Neuronal stem cell (in vitro differentiated cells): ENCODE measurements at regions not wholly inside any gene's neighbourhood (a gene's known extent, or its start where the extent isn't known, plus 50 kb on each side); places are given as distances from the start of the nearest gene placed in this dataset.
"Not testable (repeated sequence)": the region's sequence is repeated elsewhere in the genome, so short reads cannot be mapped to it uniquely, and the experiment has no call there.

Experiments used
- DNase-seq: peaks from one replicate; pipeline ENCODE4 v3.0.0-alpha.2; 2013; ENCODE audit warnings: low spot score
- H2AFZ ChIP-seq: one replicate; pipeline ENCODE4 v1.6.1; 2013; ENCODE audit warnings: mild to moderate bottlenecking, low read length, inconsistent platforms
- H2AK5ac ChIP-seq: 2 replicates; pipeline ENCODE4 v1.6.1; 2013; ENCODE audit warnings: low read depth, mild to moderate bottlenecking, inconsistent platforms, low read length, moderate library complexity, mixed read lengths
- H2BK120ac ChIP-seq: 2 replicates; pipeline ENCODE4 v1.6.1; 2013; ENCODE audit warnings: low read depth, mild to moderate bottlenecking, inconsistent platforms, low read length, moderate library complexity, mixed read lengths
- H2BK12ac ChIP-seq: one replicate; pipeline ENCODE4 v1.6.1; 2013; ENCODE audit warnings: low read length, inconsistent platforms
- H2BK15ac ChIP-seq: 2 replicates; pipeline ENCODE4 v1.6.1; 2013; ENCODE audit warnings: mild to moderate bottlenecking, low read length, inconsistent platforms, mixed read lengths
- H2BK5ac ChIP-seq: one replicate; pipeline ENCODE4 v1.6.1; 2013; ENCODE audit warnings: inconsistent platforms, mild to moderate bottlenecking, low read length, moderate library complexity
- H3K14ac ChIP-seq: one replicate; pipeline ENCODE4 v1.6.1; 2013; ENCODE audit warnings: low read length, inconsistent platforms
- H3K18ac ChIP-seq: 2 replicates; pipeline ENCODE4 v1.6.1; 2013; ENCODE audit warnings: low read length, inconsistent platforms
- H3K23ac ChIP-seq: 2 replicates; pipeline ENCODE4 v1.6.1; 2013; ENCODE audit warnings: low read depth, mild to moderate bottlenecking, mixed read lengths, low read length, inconsistent platforms; ENCODE audit not compliant: poor library complexity
- H3K27ac ChIP-seq: replicated peaks from 3 replicates; pipeline ENCODE4 v1.5.1; 2013; ENCODE audit warnings: low read length, inconsistent platforms
- H3K27me3 ChIP-seq, 3 experiments: 2 replicates each; pipeline ENCODE4 v1.6.1; 2013; ENCODE audit warnings: low read length in 3 of 3, mild to moderate bottlenecking in 2 of 3, inconsistent platforms in 1 of 3, low read depth in 1 of 3, mixed read lengths in 1 of 3, moderate library complexity in 1 of 3; ENCODE audit not compliant: control insufficient read depth in 3 of 3, insufficient read depth in 3 of 3
- H3K36me3 ChIP-seq, 2 donors: replicated peaks in 1 of 2; 2 replicates each; pipeline ENCODE4 v1.6.1; 2013; ENCODE audit warnings: low read length in 2 of 2; ENCODE audit not compliant: control insufficient read depth in 2 of 2, insufficient read depth in 2 of 2
- H3K4ac ChIP-seq: 2 replicates; pipeline ENCODE4 v1.6.1; 2013; ENCODE audit warnings: inconsistent platforms, mild to moderate bottlenecking, low read length, moderate library complexity
- H3K4me1 ChIP-seq, 2 donors: 1 replicate in 1 of 2; 2 replicates in 1 of 2; pipeline ENCODE4 v1.6.1; 2013; ENCODE audit warnings: low read length in 2 of 2, low read depth in 1 of 2; ENCODE audit not compliant: control insufficient read depth in 2 of 2, insufficient read depth in 1 of 2
- H3K4me2 ChIP-seq: one replicate; pipeline ENCODE4 v1.6.1; 2013; ENCODE audit warnings: mild to moderate bottlenecking, low read length, inconsistent platforms; ENCODE audit not compliant: insufficient read depth, poor library complexity, severe bottlenecking
- H3K4me3 ChIP-seq, 2 donors: 2 replicates each; pipeline ENCODE4 v1.5.1; 2013; ENCODE audit warnings: low read length in 2 of 2, mild to moderate bottlenecking in 2 of 2, inconsistent platforms in 1 of 2, moderate library complexity in 1 of 2
- H3K79me1 ChIP-seq: one replicate; pipeline ENCODE4 v1.6.1; 2013; ENCODE audit warnings: low read depth, mild to moderate bottlenecking, inconsistent platforms, low read length, moderate library complexity
- H3K9ac ChIP-seq: one replicate; pipeline ENCODE4 v1.6.1; 2013; ENCODE audit warnings: mild to moderate bottlenecking, low read depth, low read length, inconsistent platforms; ENCODE audit not compliant: poor library complexity
- H3K9me3 ChIP-seq, 2 donors: replicated peaks in 1 of 2; 2 replicates each; pipeline versions ENCODE3 to v1.6.1; 2013; ENCODE audit warnings: low read length in 2 of 2, mild to moderate bottlenecking in 2 of 2, inconsistent platforms in 1 of 2, low read depth in 1 of 2, mixed read lengths in 1 of 2, moderate library complexity in 1 of 2; ENCODE audit not compliant: control insufficient read depth in 2 of 2, insufficient read depth in 1 of 2
- H4K8ac ChIP-seq: one replicate; pipeline ENCODE4 v1.6.1; 2013; ENCODE audit warnings: low read depth, mild to moderate bottlenecking, inconsistent platforms, low read length, moderate library complexity
- H4K91ac ChIP-seq: one replicate; pipeline ENCODE4 v1.6.1; 2013; ENCODE audit warnings: low read length, low read depth, mild to moderate bottlenecking, inconsistent platforms; ENCODE audit not compliant: poor library complexity
- WGBS, 2 donors: extraction: QIAGEN DNeasy Blood & Tissue Kit; methylation state at CpG; one replicate each; pipeline ENCODE4 v1.1.7; 2013; ENCODE audit warnings: missing lambda C conversion rate in 2 of 2, mixed read lengths in 1 of 2; ENCODE audit not compliant: insufficient read length in 2 of 2, insufficient replicate concordance in 1 of 2; ENCODE audit errors: extremely low coverage in 2 of 2; 5-methylcytosine and 5-hydroxymethylcytosine counted together

- no CpG with 5 or more reads among the region's 1 CpG for WGBS, 2 donors
Measured at GRCh38 chr6:119938752-119939151, 589.2 kb upstream of the MAN1A1 start.

GRCh38 chr6:119934816-119935215, 585.3 kb upstream of the MAN1A1 start:
- Histone ChIP-seq H3K4me2 (no peak overlapping the region), H3K27ac (no peak overlapping the region), H4K8ac (no peak overlapping the region), H2BK15ac (no peak overlapping the region), H3K4me1 (no peaks in the 10 kb centered on the region), H4K91ac (no peak overlapping the region), H3K9me3 (no peaks in the 10 kb centered on the region), H2BK12ac (no peak overlapping the region), H2AK5ac (no peak overlapping the region), H3K9ac (no peak overlapping the region), H3K27me3 (no peaks in the 10 kb centered on the region), H3K36me3 (no peaks in the 10 kb centered on the region), H3K4ac (no peak overlapping the region), H2BK5ac (no peak overlapping the region), H2BK120ac (no peak overlapping the region), H3K23ac (no peak overlapping the region), H3K4me3 (no peak overlapping the region), H3K79me1 (peaks cover 1% of the 10 kb centered on the region), H2AFZ (no peak overlapping the region), H3K14ac (no peak overlapping the region), H3K18ac (no peak overlapping the region)
- no peak for DNase-seq
- WGBS, 2 donors, result no CpG with 5 or more reads among the region's 1 CpG

More at GRCh38 chr6:119938752-119939151, 589.2 kb upstream of the MAN1A1 start:
- Histone ChIP-seq H2BK120ac (no peak overlapping the region), H3K14ac (no peak overlapping the region), H3K79me1 (no peaks in the 10 kb centered on the region), H3K27me3 (no peaks in the 10 kb centered on the region), H2BK15ac (no peak overlapping the region), H3K4me3 (no peak overlapping the region), H4K91ac (no peak overlapping the region), H2AK5ac (no peak overlapping the region), H4K8ac (no peak overlapping the region), H2AFZ (no peak overlapping the region), H3K23ac (no peak overlapping the region), H2BK12ac (no peak overlapping the region), H3K9me3 (no peaks in the 10 kb centered on the region), H3K4me2 (no peak overlapping the region), H3K36me3 (no peaks in the 10 kb centered on the region), H3K4ac (no peak overlapping the region), H2BK5ac (no peak overlapping the region), H3K18ac (no peak overlapping the region), H3K27ac (no peak overlapping the region), H3K9ac (no peak overlapping the region), H3K4me1 (no peaks in the 10 kb centered on the region)
- DNase-seq, result no peak

- Histone ChIP-seq H3K27me3 (no peaks in the 10 kb centered on the region), H3K36me3 (no peaks in the 10 kb centered on the region), H3K18ac (no peak overlapping the region), H2AFZ (no peak overlapping the region), H3K23ac (no peak overlapping the region), H2BK15ac (no peak overlapping the region), H4K8ac (no peak overlapping the region), H3K9me3 (peaks cover 0 to 2% of the 10 kb centered on the region in 2 donors), H2BK5ac (no peak overlapping the region), H3K4me1 (no peaks in the 10 kb centered on the region), H2BK12ac (no peak overlapping the region), H3K4ac (no peak overlapping the region), H4K91ac (no peak overlapping the region), H3K9ac (no peak overlapping the region), H3K14ac (no peak overlapping the region), H3K4me2 (no peak overlapping the region), H3K4me3 (no peak overlapping the region), H2BK120ac (no peak overlapping the region), H3K79me1 (peaks cover 1% of the 10 kb centered on the region), H3K27ac (no peak overlapping the region), H2AK5ac (no peak overlapping the region)
- DNase-seq, result no peak
- whole genome bisulfite sequencing, 2 donors, result no CpG with 5 or more reads among the region's 2 CpGs
Measured at GRCh38 chr6:119929121-119929520, 579.6 kb upstream of the MAN1A1 start.

DNA sequence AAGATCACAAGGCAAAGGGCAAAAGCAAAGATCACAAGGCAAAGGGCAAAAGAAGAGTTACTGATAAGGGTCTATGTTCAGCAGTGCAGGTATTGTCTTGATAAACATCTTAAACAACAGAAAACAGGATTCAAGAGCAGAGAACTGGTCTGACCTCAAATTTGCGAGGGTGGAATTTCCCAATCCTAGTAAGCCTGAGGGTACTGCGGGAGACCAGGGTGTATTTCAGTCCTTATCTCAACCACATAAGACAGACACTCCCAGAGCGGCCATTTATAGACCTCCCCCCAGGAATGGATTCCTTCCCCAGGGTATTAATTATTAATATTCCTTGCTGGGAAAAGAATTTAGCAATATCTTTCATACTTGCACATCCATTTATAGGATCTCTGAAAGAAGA, 575.3 kb upstream of the MAN1A1 start:
- not testable (repeated sequence) for H2BK5ac ChIP-seq, H3K23ac ChIP-seq, H2BK15ac ChIP-seq, H3K27me3 ChIP-seq, H4K91ac ChIP-seq, H3K18ac ChIP-seq, H4K8ac ChIP-seq, H3K4ac ChIP-seq, H2AK5ac ChIP-seq, H3K4me2 ChIP-seq, H3K14ac ChIP-seq, H2BK12ac ChIP-seq, H3K4me1 ChIP-seq, H3K4me3 ChIP-seq, DNase-seq, H3K27ac ChIP-seq, H2BK120ac ChIP-seq, H3K36me3 ChIP-seq, H2AFZ ChIP-seq, H3K79me1 ChIP-seq, H3K9ac ChIP-seq
- no CpG with 5 or more reads among the region's 3 CpGs for WGBS, 2 donors
- peaks cover 0 to 10% of the 10 kb centered on the region in 2 donors for H3K9me3 ChIP-seq
